ENCODE measurements at regions not wholly inside any gene's neighbourhood (a gene's known extent, or its start where the extent isn't known, plus 50 kb on each side); places are given as distances from the start of the nearest gene placed in this dataset.

DNA sequence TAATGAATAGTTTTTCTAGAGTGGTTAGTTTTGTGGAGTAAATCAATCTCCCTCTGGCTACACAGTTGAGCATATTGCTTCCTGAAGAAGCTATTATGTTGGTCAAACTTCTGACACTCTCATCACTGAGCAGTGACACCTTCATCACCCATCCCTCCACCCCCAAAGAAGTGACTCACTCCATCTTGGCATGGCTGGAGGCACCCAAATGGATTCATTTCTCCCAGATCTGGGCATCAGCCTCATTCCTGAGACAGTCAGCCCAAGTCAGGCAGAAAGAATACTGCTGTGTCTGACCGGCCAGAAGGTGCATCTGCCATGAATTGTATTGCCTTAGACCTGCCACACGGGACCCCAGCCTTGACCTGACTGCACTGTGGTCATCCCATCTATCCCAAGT lies 117.0 kb upstream of the HABP2 start:
- intact Hi-C loops (cut with micrococcal nuclease; ENCODE audit: unreplicated experiment) (no loop called here), in situ Hi-C loops (cut with HindIII; ENCODE audit: low pct_unique_long_range_greater_than_20kb, low sequenced_read_pairs) (no loop called here)
- no TSS peak for BruUV-seq (replicated peaks)
- Histone ChIP-seq H3K9me3 (ENCODE audit: control insufficient read depth, insufficient read depth, low read depth, low read length) (no peaks in the 10 kb centered on the region), H3K36me3 (ENCODE audit: control insufficient read depth, insufficient read depth, low read length) (no peaks in the 10 kb centered on the region), H3K4me1 (ENCODE audit: control insufficient read depth, insufficient read depth, low read length) (no peaks in the 10 kb centered on the region), H3K4me3 (ENCODE audit: low read depth in 2 of 2, low read length in 2 of 2) (no peak overlapping the region), H3K27ac (ENCODE audit: low read length) (no peak overlapping the region), H3K27me3 (ENCODE audit: control insufficient read depth, insufficient read depth, low read length) (peaks cover 20% of the 10 kb centered on the region)
- ChIA-PET CTCF (no interaction called here), POLR2A (no interaction called here)
- no peak for ATAC-seq
- no peak for DNase-seq (ENCODE audit: low read depth, low spot score)
- TF ChIP-seq SIN3A (IDR thresholded peaks at IDR 0.05; ENCODE audit: borderline replicate concordance, insufficient read depth, low read depth, low read length), result no peak
- no peak for TF ChIP-seq TCF7L2 (IDR thresholded peaks at IDR 0.05; ENCODE audit: low read depth, low read length)
- TF ChIP-seq POLR2AphosphoS5 (IDR thresholded peaks at IDR 0.05; ENCODE audit: low read depth, low read length), result no peak
- no peak for TF ChIP-seq CTCF (IDR thresholded peaks at IDR 0.05)
- no peak for TF ChIP-seq REST (IDR thresholded peaks at IDR 0.05; ENCODE audit: insufficient read depth in 1 of 2, low read depth in 2 of 2, low read length in 1 of 2)

GRCh38 chr10:113436851-113437250 lies 116.0 kb upstream of the HABP2 start:
- no peak for TF ChIP-seq POLR2AphosphoS5 (IDR thresholded peaks at IDR 0.05; ENCODE audit: low read depth, low read length)
- no peak for TF ChIP-seq REST (IDR thresholded peaks at IDR 0.05; ENCODE audit: insufficient read depth in 1 of 2, low read depth in 2 of 2, low read length in 1 of 2)
- POLR2A ChIA-PET, result no interaction called here

More at GRCh38 chr10:113436851-113437250, 116.0 kb upstream of the HABP2 start:
- CTCF ChIA-PET, result no interaction called here
- no TSS peak for BruUV-seq (replicated peaks)
- H3K36me3 ChIP-seq (ENCODE audit: control insufficient read depth, insufficient read depth, low read length), result no peaks in the 10 kb centered on the region
- no peak overlapping the region for H3K4me3 ChIP-seq (ENCODE audit: low read depth in 2 of 2, low read length in 2 of 2)
- peaks cover 16% of the 10 kb centered on the region for H3K27me3 ChIP-seq (ENCODE audit: control insufficient read depth, insufficient read depth, low read length)
- ATAC-seq (no peak), DNase-seq (ENCODE audit: low read depth, low spot score) (no peak)
- H3K9me3 ChIP-seq (ENCODE audit: control insufficient read depth, insufficient read depth, low read depth, low read length), result no peaks in the 10 kb centered on the region
- H3K4me1 ChIP-seq (ENCODE audit: control insufficient read depth, insufficient read depth, low read length), result no peaks in the 10 kb centered on the region
- in situ Hi-C loops (cut with HindIII; ENCODE audit: low pct_unique_long_range_greater_than_20kb, low sequenced_read_pairs), result no loop called here
- intact Hi-C loops (cut with micrococcal nuclease; ENCODE audit: unreplicated experiment), result no loop called here
- H3K27ac ChIP-seq (ENCODE audit: low read length), result no peak overlapping the region
